ENCODE measurements at regions not wholly inside any gene's neighbourhood (a gene's known extent, or its start where the extent isn't known, plus 50 kb on each side); places are given as distances from the start of the nearest gene placed in this dataset.

DNA sequence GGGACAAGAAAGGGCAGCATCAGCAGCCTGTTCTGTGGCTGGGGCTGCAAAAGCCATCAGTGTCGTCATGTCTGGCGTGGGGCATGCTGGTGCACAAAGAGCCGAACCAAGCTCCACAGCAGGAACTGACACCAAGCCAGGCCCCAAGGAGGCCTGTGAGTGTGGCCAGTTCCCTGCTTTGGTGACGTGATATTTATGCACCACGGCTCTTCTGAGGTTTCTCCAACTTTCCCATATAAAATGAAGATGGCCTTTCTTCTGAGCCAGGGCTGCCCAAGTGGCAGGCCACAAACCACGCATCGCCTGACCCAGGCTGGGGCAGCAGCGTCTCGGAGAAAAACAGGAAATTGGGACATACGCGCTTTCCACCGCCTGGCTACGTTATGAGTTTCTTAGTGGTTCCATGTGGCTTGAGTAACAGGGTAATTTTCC is 109.9 kb downstream of the RIN2 start:
- H3K27ac Mint-ChIP-seq: no peak overlapping the region
- TF ChIP-seq, protein P1, sequence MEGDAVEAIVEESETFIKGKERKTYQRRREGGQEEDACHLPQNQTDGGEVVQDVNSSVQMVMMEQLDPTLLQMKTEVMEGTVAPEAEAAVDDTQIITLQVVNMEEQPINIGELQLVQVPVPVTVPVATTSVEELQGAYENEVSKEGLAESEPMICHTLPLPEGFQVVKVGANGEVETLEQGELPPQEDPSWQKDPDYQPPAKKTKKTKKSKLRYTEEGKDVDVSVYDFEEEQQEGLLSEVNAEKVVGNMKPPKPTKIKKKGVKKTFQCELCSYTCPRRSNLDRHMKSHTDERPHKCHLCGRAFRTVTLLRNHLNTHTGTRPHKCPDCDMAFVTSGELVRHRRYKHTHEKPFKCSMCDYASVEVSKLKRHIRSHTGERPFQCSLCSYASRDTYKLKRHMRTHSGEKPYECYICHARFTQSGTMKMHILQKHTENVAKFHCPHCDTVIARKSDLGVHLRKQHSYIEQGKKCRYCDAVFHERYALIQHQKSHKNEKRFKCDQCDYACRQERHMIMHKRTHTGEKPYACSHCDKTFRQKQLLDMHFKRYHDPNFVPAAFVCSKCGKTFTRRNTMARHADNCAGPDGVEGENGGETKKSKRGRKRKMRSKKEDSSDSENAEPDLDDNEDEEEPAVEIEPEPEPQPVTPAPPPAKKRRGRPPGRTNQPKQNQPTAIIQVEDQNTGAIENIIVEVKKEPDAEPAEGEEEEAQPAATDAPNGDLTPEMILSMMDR (conservative IDR thresholded peaks at IDR 0.05): no peak
- peaks cover 8% of the 10 kb centered on the region for H3K9me3 Mint-ChIP-seq
- H3K36me3 Mint-ChIP-seq: peaks cover 40% of the 10 kb centered on the region
- H3K4me1 Mint-ChIP-seq (ENCODE audit: unreplicated experiment): no peaks in the 10 kb centered on the region
- no peak overlapping the region for H3K4me3 Mint-ChIP-seq
- no peaks in the 10 kb centered on the region for H3K27me3 Mint-ChIP-seq
- no peak for DNase-seq (ENCODE audit: extremely low spot score, unreplicated experiment)

DNA sequence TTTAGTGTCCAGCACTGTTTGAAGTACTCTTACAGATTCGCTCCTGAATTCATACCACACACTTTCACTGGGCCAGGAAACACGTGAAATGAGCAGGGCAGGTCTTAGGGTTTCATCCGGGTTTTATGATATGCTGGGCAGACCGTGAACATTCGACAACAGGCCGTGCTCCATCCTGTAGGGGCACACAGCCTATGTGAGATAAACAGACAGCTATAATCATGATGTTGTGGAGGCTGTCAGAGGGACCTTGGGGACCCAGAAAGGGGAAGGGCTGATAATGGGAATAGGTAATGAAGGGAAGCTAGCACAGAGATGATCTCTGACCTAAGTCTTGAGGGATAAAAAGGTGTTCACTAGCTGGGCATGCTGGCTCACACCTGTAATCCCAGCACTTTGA is 110.4 kb downstream of the RIN2 start:
- DNase-seq (ENCODE audit: extremely low spot score, unreplicated experiment): no peak
- no peak overlapping the region for H3K27ac Mint-ChIP-seq
- no peaks in the 10 kb centered on the region for H3K4me1 Mint-ChIP-seq (ENCODE audit: unreplicated experiment)
- H3K4me3 Mint-ChIP-seq: no peak overlapping the region
- peaks cover 7% of the 10 kb centered on the region for H3K9me3 Mint-ChIP-seq
- H3K27me3 Mint-ChIP-seq: no peaks in the 10 kb centered on the region
- peaks cover 39% of the 10 kb centered on the region for H3K36me3 Mint-ChIP-seq
- TF ChIP-seq, protein P1 (conservative IDR thresholded peaks at IDR 0.05): no peak

DNA sequence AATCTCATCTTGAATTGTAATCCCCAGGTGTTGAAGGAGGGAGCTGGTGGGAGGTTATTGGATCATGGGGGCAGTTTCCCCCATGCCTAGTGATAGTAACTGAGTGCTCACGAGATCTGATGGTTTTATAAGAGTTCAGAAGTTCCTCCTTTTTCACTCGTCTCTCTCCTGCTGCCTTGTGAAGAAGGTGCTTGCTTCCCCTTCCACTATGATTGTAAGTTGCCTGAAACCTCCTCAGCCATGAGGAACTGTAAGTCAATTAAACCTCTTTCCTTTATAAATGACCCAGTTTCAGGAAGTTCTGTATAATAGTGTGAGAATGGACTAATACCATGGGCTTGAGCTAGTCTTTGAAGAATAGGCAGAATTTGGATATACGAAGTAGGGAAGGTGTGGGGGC is 113.9 kb downstream of the RIN2 start:
- peaks cover 5% of the 10 kb centered on the region for H3K9me3 Mint-ChIP-seq
- H3K4me3 Mint-ChIP-seq: no peak overlapping the region
- no peaks in the 10 kb centered on the region for H3K27me3 Mint-ChIP-seq
- peaks cover 46% of the 10 kb centered on the region for H3K36me3 Mint-ChIP-seq
- TF ChIP-seq, protein P1 (conservative IDR thresholded peaks at IDR 0.05): no peak
- H3K27ac Mint-ChIP-seq: no peak overlapping the region
- H3K4me1 Mint-ChIP-seq (ENCODE audit: unreplicated experiment): peaks cover 9% of the 10 kb centered on the region
- no peak for DNase-seq (ENCODE audit: extremely low spot score, unreplicated experiment)

DNA sequence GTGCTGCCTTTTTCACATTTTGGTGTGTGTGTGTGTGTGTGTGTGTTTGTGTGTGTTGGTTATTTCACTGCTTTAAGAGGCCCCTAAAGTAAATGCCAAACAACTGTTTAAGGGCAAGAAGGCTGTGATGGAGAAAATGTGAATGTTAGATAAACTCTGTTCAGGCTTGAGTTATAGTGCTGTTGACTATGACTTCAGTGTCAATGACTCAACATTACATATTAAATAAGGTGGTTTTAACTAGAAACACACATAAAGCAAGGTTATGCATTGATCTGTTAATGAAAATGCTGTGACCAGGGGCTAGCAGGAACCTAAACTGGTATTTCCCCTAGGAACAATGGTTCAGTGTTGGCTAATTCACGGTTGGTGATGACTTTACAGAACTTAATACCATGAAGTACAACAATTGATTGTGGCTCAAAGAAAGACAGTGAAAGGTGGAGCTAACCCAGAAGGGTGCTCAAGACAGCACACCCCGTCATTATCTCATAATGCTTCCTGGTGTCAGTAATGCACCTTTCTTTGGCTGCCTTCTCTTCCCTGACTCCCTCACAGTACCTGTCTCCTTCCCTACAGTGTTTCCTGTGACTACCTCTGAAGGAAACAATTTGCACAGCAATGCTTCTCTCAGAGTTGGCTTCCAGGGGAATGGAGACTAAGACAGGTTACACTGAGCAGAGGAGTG is 116.1 kb downstream of the RIN2 start:
- no peak for DNase-seq (ENCODE audit: extremely low spot score, unreplicated experiment)
- TF ChIP-seq, protein P1 (conservative IDR thresholded peaks at IDR 0.05): no peak

DNA sequence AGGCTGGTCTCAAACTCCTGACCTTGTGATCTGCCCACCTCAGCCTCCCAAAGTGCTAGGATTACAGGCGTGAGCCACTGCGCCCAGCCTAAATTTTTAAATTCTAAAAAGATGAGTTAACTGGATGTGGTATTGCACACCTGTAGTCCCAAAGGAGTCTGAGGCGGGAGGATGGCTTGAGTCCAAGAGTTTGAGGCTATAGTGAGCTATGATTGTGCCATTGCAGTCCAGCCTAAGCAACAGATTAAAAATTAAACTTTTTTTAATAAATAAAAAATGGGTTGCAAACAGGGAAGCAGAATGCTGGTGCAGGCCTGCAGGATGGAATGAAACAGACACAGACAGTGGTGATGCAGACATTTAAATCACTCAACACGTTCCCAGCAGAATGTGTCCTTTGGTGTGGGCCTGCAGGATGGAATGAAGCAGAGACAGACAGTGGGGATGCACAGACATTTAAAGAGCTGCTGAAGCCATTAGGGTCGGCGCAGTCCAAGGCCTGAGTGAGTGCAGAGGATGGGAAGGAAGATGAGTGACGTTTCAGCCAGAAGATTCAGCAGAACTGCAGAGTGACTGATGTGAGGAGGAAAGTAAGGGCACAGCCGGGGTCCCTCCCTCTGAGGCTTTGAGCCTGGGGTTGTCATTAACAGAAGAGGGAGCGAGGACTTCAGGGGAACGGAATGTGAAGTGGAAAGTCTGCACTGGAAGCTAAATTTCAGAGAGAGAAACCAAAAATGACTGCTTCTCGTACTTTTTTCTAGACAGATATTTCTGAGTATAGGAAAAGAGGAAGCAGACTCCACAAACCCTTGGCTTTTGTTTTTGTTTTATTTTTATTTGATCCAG is 117.5 kb downstream of the RIN2 start:
- peak overlapping the region; percentile 50 for H3K27ac Mint-ChIP-seq
- TF ChIP-seq, protein P1 (conservative IDR thresholded peaks at IDR 0.05): no peak
- H3K36me3 Mint-ChIP-seq: peaks cover 45% of the 10 kb centered on the region
- H3K4me1 Mint-ChIP-seq (ENCODE audit: unreplicated experiment): peaks cover 9% of the 10 kb centered on the region
- DNase-seq (ENCODE audit: extremely low spot score, unreplicated experiment): no peak
- no peak overlapping the region for H3K4me3 Mint-ChIP-seq
- no peaks in the 10 kb centered on the region for H3K9me3 Mint-ChIP-seq
- H3K27me3 Mint-ChIP-seq: no peaks in the 10 kb centered on the region

More for the DNA sequence above, 116.1 kb downstream of the RIN2 start:
- peaks cover 9% of the 10 kb centered on the region for H3K4me1 Mint-ChIP-seq (ENCODE audit: unreplicated experiment)
- H3K27ac Mint-ChIP-seq: no peak overlapping the region
- H3K9me3 Mint-ChIP-seq: no peaks in the 10 kb centered on the region
- no peaks in the 10 kb centered on the region for H3K27me3 Mint-ChIP-seq
- H3K36me3 Mint-ChIP-seq: peaks cover 44% of the 10 kb centered on the region
- no peak overlapping the region for H3K4me3 Mint-ChIP-seq

All from type B pancreatic cell (in vitro differentiated cells).